Fibroblast of villous mesenchyme (primary cell): ENCODE measurements at regions not wholly inside any gene's neighbourhood (a gene's known extent, or its start where the extent isn't known, plus 50 kb on each side); places are given as distances from the start of the nearest gene placed in this dataset. TPM values are rescaled to one million over a fixed set of nuclear protein-coding genes. Genes with fewer than 3 reads are reported as not detected.

ENCODE experiments used
- DNase-seq: peaks from one replicate; pipeline ENCODE4 v3.0.0-alpha.2; 2010; ENCODE audit warnings: low read depth
- H3K4me3 ChIP-seq: 2 replicates; pipeline ENCODE4 v1.5.1; 2011; ENCODE audit warnings: low read depth, mild to moderate bottlenecking, low read length
- CTCF ChIP-seq: IDR thresholded peaks from 2 replicates; pipeline ENCODE4 v1.5.1; 2012; ENCODE audit warnings: low read depth, mild to moderate bottlenecking, low read length; ENCODE audit not compliant: insufficient read depth
- small RNA-seq: library from RNA; depleted of rRNA; stranded (forward); fragments of <200 nt; gene quantifications from one replicate; pipeline ENCODE3, GENCODE V24; 2012

DNA sequence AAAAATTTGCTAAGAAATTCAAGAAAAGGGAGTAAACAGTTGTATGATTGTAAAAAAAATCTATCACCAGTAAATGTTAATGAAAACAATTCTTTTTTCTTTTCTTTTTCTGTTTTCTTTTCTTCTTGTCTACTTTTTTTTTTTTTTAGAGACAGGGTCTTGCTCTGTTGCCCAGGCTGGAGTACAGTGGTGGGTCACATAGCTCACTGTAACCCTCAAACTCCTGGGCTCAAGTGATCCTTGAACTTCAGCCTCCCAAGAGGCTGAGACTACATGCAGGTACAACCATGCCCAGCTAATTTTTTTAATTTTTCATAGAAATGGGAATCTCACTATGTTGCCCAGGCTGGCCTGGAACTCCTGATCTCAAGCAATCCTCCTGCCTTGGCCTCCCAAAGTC lies 57.2 kb upstream of the SIAH1 start:
- DNase-seq: no peak
- TF ChIP-seq CTCF: no peak
- H3K4me3 ChIP-seq: no peak overlapping the region

DNA sequence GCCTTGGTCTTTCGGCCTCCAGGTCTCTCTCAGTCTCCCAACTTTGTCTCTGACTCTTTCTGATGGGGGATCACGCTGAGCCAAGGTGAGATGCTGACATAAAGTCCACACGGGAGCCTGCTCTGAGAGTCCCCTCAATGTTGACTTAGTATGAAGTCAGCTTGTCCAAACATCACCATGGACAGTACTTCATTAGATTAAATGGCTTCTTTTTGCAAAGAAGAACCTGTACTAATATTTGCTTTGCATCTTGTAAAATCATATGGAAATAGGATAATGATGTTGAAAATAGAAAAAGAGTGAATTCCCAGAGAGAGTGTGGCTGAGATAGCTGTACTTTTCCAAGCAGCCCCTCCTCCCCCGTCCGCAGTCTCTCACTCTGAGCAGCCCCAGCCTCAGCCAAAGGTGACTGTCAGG lies 56.7 kb upstream of the SIAH1 start:
- no peak for DNase-seq
- TF ChIP-seq CTCF: no peak
- H3K4me3 ChIP-seq: no peak overlapping the region

GRCh38 chr16:48441106-48441505 lies 55.9 kb upstream of the SIAH1 start:
- DNase-seq: no peak
- H3K4me3 ChIP-seq: no peak overlapping the region

DNA sequence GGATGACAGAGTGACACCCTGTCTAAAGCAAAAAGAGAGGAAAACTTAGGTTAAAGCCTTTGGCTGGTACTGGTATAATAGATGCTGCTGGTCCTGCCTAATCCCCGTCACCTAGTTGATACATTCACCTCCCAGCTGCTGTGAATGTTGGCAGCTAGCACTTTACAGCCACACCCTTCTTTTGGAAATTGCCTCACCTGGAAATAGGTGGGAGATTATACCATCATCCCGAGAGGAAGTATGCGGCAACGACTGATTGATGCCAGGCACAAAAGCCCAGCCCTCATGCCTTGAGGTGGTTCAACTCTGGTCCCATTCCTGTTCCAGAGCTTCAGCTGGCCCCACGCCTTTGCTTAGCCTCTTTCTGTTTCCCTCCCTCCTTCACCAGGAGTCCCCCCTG lies 53.2 kb upstream of the SIAH1 start:
- DNase-seq: no peak
- TF ChIP-seq CTCF: no peak
- no peak overlapping the region for H3K4me3 ChIP-seq

More at GRCh38 chr16:48441106-48441505, 55.9 kb upstream of the SIAH1 start:
- TF ChIP-seq CTCF: no peak

- no peak overlapping the region for H3K4me3 ChIP-seq
- no peak for TF ChIP-seq CTCF
- no peak for DNase-seq
Observed at GRCh38 chr16:48435906-48436305, 50.7 kb upstream of the SIAH1 start.

- TF ChIP-seq CTCF: no peak
- DNase-seq: no peak
- no peak overlapping the region for H3K4me3 ChIP-seq
Observed at GRCh38 chr16:48435318-48435680, 50.1 kb upstream of the SIAH1 start.

Small RNA genes in the stretch of these regions (small RNA-seq; reads per million reads assigned to genes)
- not detected for gene AC026470.1
